ENCODE measurements at regions not wholly inside any gene's neighbourhood (a gene's known extent, or its start where the extent isn't known, plus 50 kb on each side); places are given as distances from the start of the nearest gene placed in this dataset.
"Not testable (repeated sequence)": the region's sequence is repeated elsewhere in the genome, so short reads cannot be mapped to it uniquely, and the experiment has no call there.

DNA sequence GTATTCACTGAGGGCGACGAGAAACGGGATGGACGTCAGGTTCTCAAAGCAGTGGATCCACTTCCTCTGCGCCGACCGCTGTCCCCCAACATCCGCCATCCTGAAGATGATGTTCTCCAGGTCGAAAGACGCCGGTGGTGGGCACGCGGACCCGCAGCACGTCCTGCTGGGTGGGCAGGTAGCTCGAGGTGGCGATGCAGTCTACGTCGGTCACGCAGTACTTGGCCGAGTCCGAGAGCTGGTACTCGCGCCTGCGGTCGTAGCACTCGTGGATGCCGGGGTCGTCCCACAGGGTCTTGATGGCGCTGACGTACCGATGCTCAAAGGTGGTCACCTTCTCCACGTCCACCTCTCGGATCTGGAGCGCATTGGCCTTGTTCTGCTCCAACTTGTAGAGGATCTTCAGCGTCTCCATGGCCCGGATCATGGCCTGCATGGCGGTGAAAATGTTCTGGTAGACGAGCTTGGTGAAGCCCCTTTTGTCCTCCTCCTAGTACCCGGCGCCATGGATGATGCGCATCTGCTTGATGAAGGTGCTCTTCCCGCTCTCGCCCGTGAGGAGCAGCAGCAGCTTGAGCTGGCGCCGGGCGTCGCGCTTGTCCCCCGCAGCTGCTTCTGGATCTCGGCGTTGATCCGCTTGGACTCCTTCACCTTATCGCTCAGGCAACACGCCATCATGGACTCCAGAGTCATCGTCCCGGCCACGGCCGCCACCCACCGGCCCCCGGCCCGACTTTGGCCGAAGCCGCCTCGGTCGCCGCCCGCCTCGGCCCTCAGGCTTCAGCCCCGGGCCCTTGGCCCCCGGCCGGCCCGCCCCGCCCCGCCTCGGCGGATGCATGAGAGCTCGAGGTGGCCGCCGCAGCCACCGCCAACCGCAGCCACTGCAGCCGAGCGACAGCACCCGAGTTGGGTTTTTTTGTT, 122.9 kb upstream of the KCTD7 start (continued):
- TF ChIP-seq, protein P1, sequence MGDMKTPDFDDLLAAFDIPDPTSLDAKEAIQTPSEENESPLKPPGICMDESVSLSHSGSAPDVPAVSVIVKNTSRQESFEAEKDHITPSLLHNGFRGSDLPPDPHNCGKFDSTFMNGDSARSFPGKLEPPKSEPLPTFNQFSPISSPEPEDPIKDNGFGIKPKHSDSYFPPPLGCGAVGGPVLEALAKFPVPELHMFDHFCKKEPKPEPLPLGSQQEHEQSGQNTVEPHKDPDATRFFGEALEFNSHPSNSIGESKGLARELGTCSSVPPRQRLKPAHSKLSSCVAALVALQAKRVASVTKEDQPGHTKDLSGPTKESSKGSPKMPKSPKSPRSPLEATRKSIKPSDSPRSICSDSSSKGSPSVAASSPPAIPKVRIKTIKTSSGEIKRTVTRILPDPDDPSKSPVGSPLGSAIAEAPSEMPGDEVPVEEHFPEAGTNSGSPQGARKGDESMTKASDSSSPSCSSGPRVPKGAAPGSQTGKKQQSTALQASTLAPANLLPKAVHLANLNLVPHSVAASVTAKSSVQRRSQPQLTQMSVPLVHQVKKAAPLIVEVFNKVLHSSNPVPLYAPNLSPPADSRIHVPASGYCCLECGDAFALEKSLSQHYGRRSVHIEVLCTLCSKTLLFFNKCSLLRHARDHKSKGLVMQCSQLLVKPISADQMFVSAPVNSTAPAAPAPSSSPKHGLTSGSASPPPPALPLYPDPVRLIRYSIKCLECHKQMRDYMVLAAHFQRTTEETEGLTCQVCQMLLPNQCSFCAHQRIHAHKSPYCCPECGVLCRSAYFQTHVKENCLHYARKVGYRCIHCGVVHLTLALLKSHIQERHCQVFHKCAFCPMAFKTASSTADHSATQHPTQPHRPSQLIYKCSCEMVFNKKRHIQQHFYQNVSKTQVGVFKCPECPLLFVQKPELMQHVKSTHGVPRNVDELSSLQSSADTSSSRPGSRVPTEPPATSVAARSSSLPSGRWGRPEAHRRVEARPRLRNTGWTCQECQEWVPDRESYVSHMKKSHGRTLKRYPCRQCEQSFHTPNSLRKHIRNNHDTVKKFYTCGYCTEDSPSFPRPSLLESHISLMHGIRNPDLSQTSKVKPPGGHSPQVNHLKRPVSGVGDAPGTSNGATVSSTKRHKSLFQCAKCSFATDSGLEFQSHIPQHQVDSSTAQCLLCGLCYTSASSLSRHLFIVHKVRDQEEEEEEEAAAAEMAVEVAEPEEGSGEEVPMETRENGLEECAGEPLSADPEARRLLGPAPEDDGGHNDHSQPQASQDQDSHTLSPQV (IDR thresholded peaks at IDR 0.05): no peak

- H3K36me3 ChIP-seq (ENCODE audit: control insufficient read depth in 2 of 2, insufficient read depth in 2 of 2, low read length in 1 of 2); POLR2A ChIA-PET; DNase-seq (ENCODE audit: low read depth, low spot score); H4K20me1 ChIP-seq (ENCODE audit: control insufficient read depth, insufficient read depth); intact Hi-C loops (cut with micrococcal nuclease; ENCODE audit: unreplicated experiment); H3K9me3 ChIP-seq (replicated peaks; ENCODE audit: control insufficient read depth, insufficient read depth, low read length); CTCF ChIA-PET; H3K4me2 ChIP-seq (ENCODE audit: control insufficient read depth, insufficient read depth); H3K27ac ChIP-seq (ENCODE audit: control insufficient read depth, insufficient read depth); H3K79me2 ChIP-seq (ENCODE audit: control insufficient read depth, insufficient read depth, low read length); H3K27me3 ChIP-seq (replicated peaks in 1 of 2; ENCODE audit: control insufficient read depth in 2 of 2, insufficient read depth in 2 of 2, low read length in 1 of 2); FAIRE-seq; SMC1A ChIA-PET (ENCODE audit: uncharacterized antibody, unreplicated experiment); H2AFZ ChIP-seq (ENCODE audit: control insufficient read depth, low read depth, low read length); H3K4me3 ChIP-seq; in situ Hi-C loops (cut with MboI); ATAC-seq; BruUV-seq (replicated peaks); H3K4me1 ChIP-seq (ENCODE audit: control insufficient read depth, insufficient read depth, low read length); H3K9ac ChIP-seq (ENCODE audit: control insufficient read depth, insufficient read depth, low read length): not testable (repeated sequence)
- 36% methylated on average over 10 of the region's 10 CpGs for WGBS (ENCODE audit: insufficient coverage, insufficient replicate concordance, low lambda C conversion rate, missing lambda C conversion rate)
- RAD21 ChIA-PET (ENCODE audit: unreplicated experiment): interaction anchor here (0.6 kb wide), 1 partner anchor 342 kb away, joined by 3 read pairs; no protein-coding TSS in a partner anchor
Measured at GRCh38 chr7:66506703-66507102, 122.0 kb upstream of the KCTD7 start.

Measured in GM12878 (cell line).